ENCODE measurements at regions not wholly inside any gene's neighbourhood (a gene's known extent, or its start where the extent isn't known, plus 50 kb on each side); places are given as distances from the start of the nearest gene placed in this dataset.

GRCh38 chr22:34969001-34969790, 96.8 kb upstream of the ISX start:
- TF ChIP-seq CTCF (IDR thresholded peaks at IDR 0.05) = no peak

DNA sequence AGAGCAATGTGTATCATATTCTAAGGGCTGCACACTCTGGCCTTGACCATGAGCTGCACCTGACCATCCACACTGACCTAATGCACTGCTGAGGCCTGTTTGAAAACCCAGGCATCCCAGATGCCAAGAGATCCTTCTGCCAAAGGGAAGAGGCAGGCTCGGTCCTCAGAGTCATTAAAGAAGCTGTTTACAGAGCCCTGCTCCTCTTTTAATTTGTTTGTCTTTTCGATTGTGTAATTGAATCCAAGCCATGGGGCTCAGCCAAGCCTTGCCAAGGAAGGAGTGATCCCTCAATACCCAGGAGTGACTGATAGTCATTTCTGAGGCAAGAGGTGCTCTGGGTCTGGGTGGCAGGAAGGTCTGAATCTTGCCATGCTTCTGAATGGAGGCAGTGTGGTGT, 94.5 kb upstream of the ISX start:
- no peak for TF ChIP-seq CTCF (IDR thresholded peaks at IDR 0.05)

DNA sequence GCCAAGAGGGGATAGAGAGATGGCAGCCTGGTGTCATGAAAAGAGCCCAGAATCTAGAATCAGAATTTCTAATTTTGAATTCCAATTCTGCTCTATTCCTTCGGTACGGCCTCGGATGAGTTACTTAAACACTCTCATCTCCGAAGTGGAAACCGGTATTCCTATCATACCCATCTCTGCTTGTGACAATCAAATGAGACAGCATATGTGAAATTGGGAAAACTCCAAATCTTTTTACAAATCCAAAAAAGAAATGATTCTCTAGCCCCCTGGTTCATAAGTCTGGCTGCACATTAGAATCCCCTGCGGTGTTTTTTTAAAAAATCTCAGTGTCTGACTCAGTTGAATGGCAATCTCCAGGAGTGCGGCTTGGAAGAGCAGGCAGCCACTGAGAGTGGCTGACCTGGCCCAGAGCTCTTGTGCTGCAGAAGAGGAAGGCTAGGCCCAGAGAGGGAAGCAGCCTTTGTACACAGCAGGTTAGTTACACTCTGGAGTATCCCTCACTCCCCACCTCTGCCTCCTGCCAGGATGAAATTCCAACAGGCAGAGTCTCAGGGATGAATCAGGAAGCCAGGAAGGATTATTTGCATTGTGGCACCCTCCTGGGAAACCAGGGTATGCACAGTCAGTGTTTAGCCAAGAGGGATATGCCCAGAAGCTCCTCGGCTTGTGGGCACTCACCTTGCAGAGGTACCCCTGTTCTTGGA, 93.6 kb upstream of the ISX start:
- no peak for TF ChIP-seq CTCF (IDR thresholded peaks at IDR 0.05)

DNA sequence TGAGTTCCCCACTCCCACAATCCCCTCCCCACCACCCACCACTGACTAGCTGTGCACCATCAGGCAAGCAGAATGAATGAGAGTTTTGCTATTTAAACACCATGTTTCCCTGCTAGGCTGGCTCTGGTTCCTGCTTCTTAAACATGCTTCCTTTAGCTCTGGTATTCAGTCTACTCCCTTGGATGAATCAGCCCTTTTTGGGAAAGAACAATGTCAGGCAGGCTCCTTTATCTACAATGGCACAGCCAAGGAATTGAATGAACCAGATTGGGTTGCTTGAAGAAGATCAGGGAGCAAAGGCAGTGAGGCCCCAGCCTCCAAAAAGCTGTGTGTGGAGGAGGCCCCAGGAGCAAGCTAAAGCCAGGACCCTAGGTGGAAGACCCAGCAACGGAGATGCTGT, 92.9 kb upstream of the ISX start:
- no peak for TF ChIP-seq CTCF (IDR thresholded peaks at IDR 0.05)

DNA sequence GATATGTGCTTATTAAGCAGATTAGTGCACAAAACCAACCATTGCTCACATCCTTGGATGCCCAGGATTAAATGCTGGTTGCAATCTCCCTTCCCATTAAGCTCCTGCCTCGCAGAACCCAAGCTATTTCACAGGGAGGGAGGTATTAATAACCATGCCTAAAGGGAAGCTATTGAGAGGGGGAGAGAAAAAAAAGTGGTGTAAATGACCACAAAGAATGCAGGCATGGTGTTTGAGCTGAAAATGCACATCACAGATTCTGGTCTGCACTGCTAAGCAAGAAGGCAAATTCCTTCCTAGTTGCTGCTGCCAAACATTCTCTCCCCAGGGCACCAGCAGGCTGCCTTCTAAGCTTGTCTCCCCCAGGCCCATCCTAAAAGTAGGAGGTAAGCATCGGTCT, 92.0 kb upstream of the ISX start:
- TF ChIP-seq CTCF (IDR thresholded peaks at IDR 0.05) = no peak

DNA sequence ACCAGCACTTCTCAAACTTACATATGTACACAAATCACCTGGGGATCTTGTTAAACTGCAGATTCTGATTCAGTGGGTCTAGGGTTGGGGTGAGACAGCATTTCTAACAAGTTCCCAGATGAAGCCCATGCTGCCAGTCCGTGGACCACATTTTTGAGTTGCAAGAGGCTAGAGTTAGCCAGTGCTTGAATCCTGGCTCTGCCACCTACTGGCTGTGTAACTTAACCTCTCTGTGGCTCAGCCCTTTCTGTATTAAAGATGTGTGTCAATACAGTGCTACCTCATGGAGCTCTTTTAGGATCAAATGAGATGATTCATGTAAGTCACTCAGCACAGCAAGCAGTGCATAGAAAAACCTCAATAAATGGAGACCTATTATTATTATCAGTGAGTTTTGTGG, 90.2 kb upstream of the ISX start:
- TF ChIP-seq CTCF (IDR thresholded peaks at IDR 0.05) = no peak

DNA sequence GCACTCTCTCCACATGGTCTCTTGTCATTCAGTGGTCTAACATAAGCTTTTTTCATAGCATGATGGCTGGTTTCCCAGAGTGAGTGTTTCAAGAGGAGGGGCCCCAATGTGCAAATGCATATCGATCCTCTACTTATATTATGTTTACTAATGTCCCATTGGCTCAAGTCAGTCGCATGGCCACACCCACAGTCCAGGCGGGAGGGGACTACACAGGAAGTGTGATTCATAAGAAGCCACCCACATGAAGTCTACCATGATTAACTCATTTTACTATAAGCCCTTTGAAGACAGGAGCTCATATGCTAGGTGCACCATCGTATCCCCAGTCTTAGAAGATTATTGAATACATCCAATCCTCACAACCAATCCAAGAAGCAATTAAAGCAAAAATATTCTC, 89.5 kb upstream of the ISX start:
- no peak for TF ChIP-seq CTCF (IDR thresholded peaks at IDR 0.05)

Measured in LNCAP (cell line).